ENCODE measurements at regions not wholly inside any gene's neighbourhood (a gene's known extent, or its start where the extent isn't known, plus 50 kb on each side); places are given as distances from the start of the nearest gene placed in this dataset.

DNA sequence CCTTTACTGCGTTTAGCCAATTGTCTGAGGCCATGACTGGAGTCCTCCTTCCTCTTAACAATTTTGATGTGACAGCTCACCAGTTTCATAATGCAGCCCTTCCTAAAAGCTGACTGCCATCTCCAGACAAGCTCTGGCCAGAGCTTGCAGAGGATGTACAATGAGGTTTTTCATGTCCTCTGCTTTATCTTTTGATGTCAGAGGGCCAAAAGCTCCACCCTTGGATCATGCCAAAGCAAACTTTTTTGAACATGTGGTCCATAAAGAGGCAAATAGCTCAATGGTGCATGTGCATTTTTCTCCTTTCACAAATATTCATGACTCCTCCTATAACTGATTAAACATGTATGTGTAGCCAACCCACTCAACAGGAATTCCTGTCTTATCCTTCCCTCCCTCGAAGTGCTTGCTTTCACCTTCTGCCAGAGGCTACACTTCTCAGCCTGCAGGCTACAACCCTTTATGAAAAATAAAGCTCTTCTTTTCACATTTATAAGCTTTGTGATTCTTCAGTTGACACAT, 266.2 kb downstream of the FBXO15 start:
- WGBS, 3 donors, result 39 to 45% (median 42%) methylated on average over 2 of the region's 2 CpGs
- no peak for DNase-seq

DNA sequence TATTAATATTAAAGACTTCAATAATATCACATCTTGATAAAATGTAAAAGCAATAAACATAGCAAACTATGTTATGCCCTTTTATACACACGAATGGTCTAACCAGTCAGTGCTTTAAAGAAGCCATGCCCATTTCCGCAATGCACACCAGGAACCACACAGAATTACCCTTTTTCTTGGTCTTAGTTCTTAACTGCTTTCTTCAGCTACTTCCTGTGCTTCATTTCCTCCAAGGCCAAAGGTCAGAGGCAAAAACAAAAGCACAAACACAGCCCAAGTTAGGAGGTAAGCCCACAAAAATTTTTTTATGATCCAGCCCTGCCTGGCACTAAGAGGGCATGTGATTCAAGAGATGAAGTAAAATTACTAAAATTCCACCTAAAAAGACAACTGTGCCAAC, 267.2 kb downstream of the FBXO15 start:
- DNase-seq, result no peak
- Histone ChIP-seq H3K27ac (no peak overlapping the region), H3K4me1 (ENCODE audit: insufficient read depth) (no peaks in the 10 kb centered on the region), H3K9me3 (no peaks in the 10 kb centered on the region), H3K36me3 (no peaks in the 10 kb centered on the region), H3K27me3 (no peaks in the 10 kb centered on the region), H3K4me3 (no peak overlapping the region)
- TF ChIP-seq POLR2A (IDR thresholded peaks at IDR 0.05) (no peak), EP300 (IDR thresholded peaks at IDR 0.05) (no peak)
- TF ChIP-seq, protein P1, sequence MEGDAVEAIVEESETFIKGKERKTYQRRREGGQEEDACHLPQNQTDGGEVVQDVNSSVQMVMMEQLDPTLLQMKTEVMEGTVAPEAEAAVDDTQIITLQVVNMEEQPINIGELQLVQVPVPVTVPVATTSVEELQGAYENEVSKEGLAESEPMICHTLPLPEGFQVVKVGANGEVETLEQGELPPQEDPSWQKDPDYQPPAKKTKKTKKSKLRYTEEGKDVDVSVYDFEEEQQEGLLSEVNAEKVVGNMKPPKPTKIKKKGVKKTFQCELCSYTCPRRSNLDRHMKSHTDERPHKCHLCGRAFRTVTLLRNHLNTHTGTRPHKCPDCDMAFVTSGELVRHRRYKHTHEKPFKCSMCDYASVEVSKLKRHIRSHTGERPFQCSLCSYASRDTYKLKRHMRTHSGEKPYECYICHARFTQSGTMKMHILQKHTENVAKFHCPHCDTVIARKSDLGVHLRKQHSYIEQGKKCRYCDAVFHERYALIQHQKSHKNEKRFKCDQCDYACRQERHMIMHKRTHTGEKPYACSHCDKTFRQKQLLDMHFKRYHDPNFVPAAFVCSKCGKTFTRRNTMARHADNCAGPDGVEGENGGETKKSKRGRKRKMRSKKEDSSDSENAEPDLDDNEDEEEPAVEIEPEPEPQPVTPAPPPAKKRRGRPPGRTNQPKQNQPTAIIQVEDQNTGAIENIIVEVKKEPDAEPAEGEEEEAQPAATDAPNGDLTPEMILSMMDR (IDR thresholded peaks at IDR 0.05), result no peak
- WGBS, 3 donors, result 73 to 79% (median 75%) methylated on average over 2 of the region's 2 CpGs
- intact Hi-C loops (cut with DNase I), result no loop called here

More for the DNA sequence above, 266.2 kb downstream of the FBXO15 start:
- Histone ChIP-seq H3K36me3 (no peaks in the 10 kb centered on the region), H3K4me3 (no peak overlapping the region), H3K9me3 (no peaks in the 10 kb centered on the region), H3K27me3 (no peaks in the 10 kb centered on the region), H3K4me1 (ENCODE audit: insufficient read depth) (no peaks in the 10 kb centered on the region), H3K27ac (no peak overlapping the region)
- intact Hi-C loops (cut with DNase I), result no loop called here
- TF ChIP-seq, protein P1 (IDR thresholded peaks at IDR 0.05), result no peak
- TF ChIP-seq POLR2A (IDR thresholded peaks at IDR 0.05) (no peak), EP300 (IDR thresholded peaks at IDR 0.05) (no peak)

DNA sequence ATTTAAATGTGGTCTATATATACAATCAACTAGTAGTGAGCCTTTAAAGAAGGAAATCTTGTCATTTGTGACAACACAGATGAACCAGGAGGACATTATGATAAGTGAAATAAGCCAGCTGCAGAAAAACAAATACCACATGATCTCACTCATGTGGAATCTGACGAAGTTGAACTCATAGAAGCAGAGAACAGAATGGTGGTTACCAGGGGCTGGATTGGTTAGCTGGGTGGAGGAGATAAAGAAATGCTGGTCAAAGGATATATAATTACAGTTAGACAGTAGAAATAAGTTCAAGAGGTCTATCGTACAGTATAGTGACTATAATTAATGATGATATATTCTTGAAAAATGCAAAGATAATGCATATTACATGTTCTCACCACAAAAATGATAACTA, 267.9 kb downstream of the FBXO15 start:
- TF ChIP-seq POLR2A (IDR thresholded peaks at IDR 0.05), result no peak
- DNase-seq, result no peak
- Histone ChIP-seq H3K27ac (no peak overlapping the region), H3K4me3 (no peak overlapping the region), H3K27me3 (no peaks in the 10 kb centered on the region), H3K36me3 (no peaks in the 10 kb centered on the region), H3K4me1 (ENCODE audit: insufficient read depth) (no peaks in the 10 kb centered on the region), H3K9me3 (no peaks in the 10 kb centered on the region)
- 36 to 65% (median 45%) methylated on average over 2 of the region's 2 CpGs for WGBS, 3 donors
- intact Hi-C loops (cut with DNase I), result no loop called here

DNA sequence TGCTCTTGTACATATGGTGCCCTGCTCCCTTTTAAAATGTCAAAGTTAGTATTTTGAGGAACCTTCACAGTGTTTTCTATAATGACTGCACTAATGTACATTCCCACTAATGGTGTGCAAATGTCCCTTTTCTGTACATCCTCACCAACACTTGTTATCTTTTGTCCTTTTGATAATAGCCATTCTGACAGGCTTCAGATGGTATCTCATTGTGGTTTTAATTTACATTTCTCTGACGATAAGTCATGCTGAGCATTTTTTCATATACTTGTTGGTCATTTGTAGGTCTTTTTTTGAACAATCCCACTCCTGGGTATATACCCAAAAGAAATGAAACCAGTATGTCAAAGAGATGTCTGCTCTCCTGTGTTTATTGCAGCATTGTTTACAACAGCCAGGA, 268.3 kb downstream of the FBXO15 start:
- no peaks in the 10 kb centered on the region for H3K4me1 ChIP-seq (ENCODE audit: insufficient read depth)
- H3K9me3 ChIP-seq, result no peaks in the 10 kb centered on the region
- no peak for DNase-seq
- TF ChIP-seq EP300 (IDR thresholded peaks at IDR 0.05) (no peak), POLR2A (IDR thresholded peaks at IDR 0.05) (no peak)
- TF ChIP-seq, protein P1 (IDR thresholded peaks at IDR 0.05), result no peak
- no peak overlapping the region for H3K4me3 ChIP-seq
- H3K27ac ChIP-seq, result no peak overlapping the region
- intact Hi-C loops (cut with DNase I), result no loop called here
- H3K36me3 ChIP-seq, result no peaks in the 10 kb centered on the region
- H3K27me3 ChIP-seq, result no peaks in the 10 kb centered on the region
- 56 to 77% (median 68%) methylated on average over 1 of the region's 1 CpG for whole genome bisulfite sequencing, 3 donors

DNA sequence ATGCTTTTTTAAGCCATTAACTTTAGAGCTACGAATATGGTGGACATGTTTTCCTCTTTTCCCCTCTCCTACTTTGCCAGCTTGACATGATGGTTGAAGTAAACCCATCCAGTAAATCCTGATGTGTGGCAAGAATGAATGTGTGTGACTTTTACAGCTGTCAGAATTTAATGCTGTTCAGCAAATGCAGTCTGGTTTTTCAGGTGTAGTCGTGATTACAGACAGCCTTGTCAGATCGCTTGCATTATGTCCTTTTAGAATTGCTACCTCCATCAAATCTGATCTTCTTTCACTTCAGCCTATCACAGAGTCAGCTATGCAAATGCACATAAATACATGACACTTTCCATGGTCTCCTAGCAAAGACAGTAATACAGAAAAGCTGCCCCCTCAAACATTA, 278.5 kb downstream of the FBXO15 start:
- intact Hi-C loops (cut with DNase I), result no loop called here
- Histone ChIP-seq H3K4me3 (no peak overlapping the region), H3K36me3 (no peaks in the 10 kb centered on the region), H3K4me1 (ENCODE audit: insufficient read depth) (no peaks in the 10 kb centered on the region), H3K27me3 (no peaks in the 10 kb centered on the region), H3K27ac (no peak overlapping the region), H3K9me3 (no peaks in the 10 kb centered on the region)
- WGBS, 3 donors, result 67 to 78% (median 74%) methylated on average over 3 of the region's 3 CpGs
- TF ChIP-seq EP300 (IDR thresholded peaks at IDR 0.05), result no peak
- TF ChIP-seq POLR2A (IDR thresholded peaks at IDR 0.05), result no peak
- TF ChIP-seq, protein P1 (IDR thresholded peaks at IDR 0.05), result no peak
- DNase-seq, result no peak
